GM12878 (cell line): ENCODE measurements at regions not wholly inside any gene's neighbourhood (a gene's known extent, or its start where the extent isn't known, plus 50 kb on each side); places are given as distances from the start of the nearest gene placed in this dataset.
"Not testable (repeated sequence)": the region's sequence is repeated elsewhere in the genome, so short reads cannot be mapped to it uniquely, and the experiment has no call there.

Source experiments
- ATAC-seq: fragments of 200-7000 bp; cut with Tn5 transposase; 3 replicates; pipeline ENCODE4 v1.9.1; 2020; ENCODE audit warnings: mild to moderate bottlenecking, moderate library complexity
- BruUV-seq: library from RNA; stranded (reverse); fragments of 400-500 nt; replicated peaks from 2 replicates; lab custom pipeline; 2021; lab: Mats Ljungman, UMichigan
- CTCF ChIA-PET: fragments of 300-600 bp; sonication (Branson Sonifier 250); formaldehyde crosslinking; extraction: SDS; loops from one replicate; lab custom pipeline; 2021; ENCODE audit warnings: inconsistent platforms; lab: Yijun Ruan, JAX
- POLR2A ChIA-PET: fragments of 350-600 bp; formaldehyde crosslinking; extraction: SDS; loops from one replicate; lab custom pipeline; 2021; ENCODE audit warnings: inconsistent platforms; lab: Charles Lee
- RAD21 ChIA-PET: fragments of 300-600 bp; sonication (Branson Sonifier 250); formaldehyde crosslinking; loops from one replicate; lab custom pipeline; 2023; ENCODE audit warnings: antibody characterized with exemption; ENCODE audit not compliant: unreplicated experiment; lab: Charles Lee
- SMC1A ChIA-PET: fragments of 300-600 bp; sonication (Branson Sonifier 250); formaldehyde crosslinking; loops from one replicate; lab custom pipeline; 2023; ENCODE audit not compliant: unreplicated experiment, uncharacterized antibody; lab: Charles Lee
- DNase-seq: peaks from one replicate; pipeline ENCODE4 v3.0.0-alpha.2; 2011; ENCODE audit warnings: low read depth, low spot score
- FAIRE-seq: peaks from 3 replicates; lab custom pipeline; 2011; peaks lifted over from hg19 to GRCh38; lab: Jason Lieb, UNC
- H2AFZ ChIP-seq: 2 replicates; pipeline ENCODE4 v1.6.0; 2011; ENCODE audit warnings: low read depth, low read length, control low read depth; ENCODE audit not compliant: control insufficient read depth
- H3K27ac ChIP-seq: 2 replicates; pipeline ENCODE4 v1.5.1; 2011; ENCODE audit warnings: control low read depth; ENCODE audit not compliant: control insufficient read depth, insufficient read depth
- H3K27me3 ChIP-seq, 2 experiments: replicated peaks in 1 of 2; 2 replicates each; pipeline versions ENCODE4 v1.6.0 to v1.6.1; 2011; ENCODE audit warnings: low read length in 1 of 2; ENCODE audit not compliant: control insufficient read depth in 2 of 2, insufficient read depth in 2 of 2
- H3K36me3 ChIP-seq, 2 experiments: 2 replicates each; pipeline ENCODE4 v1.5.1; 2011; ENCODE audit warnings: low read length in 1 of 2; ENCODE audit not compliant: control insufficient read depth in 2 of 2, insufficient read depth in 2 of 2
- H3K4me1 ChIP-seq: 2 replicates; pipeline ENCODE4 v1.6.1; 2011; ENCODE audit warnings: mild to moderate bottlenecking, low read length, moderate library complexity, mixed read lengths; ENCODE audit not compliant: control insufficient read depth, insufficient read depth
- H3K4me2 ChIP-seq: 2 replicates; pipeline ENCODE4 v1.6.0; 2011; ENCODE audit warnings: control low read depth; ENCODE audit not compliant: control insufficient read depth, insufficient read depth
- H3K4me3 ChIP-seq: fragments of 200-600 bp; sonication (generic); 2 replicates; pipeline ENCODE4 v1.5.1; 2016
- H3K79me2 ChIP-seq: 2 replicates; pipeline ENCODE4 v1.6.0; 2011; ENCODE audit warnings: low read length; ENCODE audit not compliant: control insufficient read depth, insufficient read depth
- H3K9ac ChIP-seq: 2 replicates; pipeline ENCODE4 v1.8.0; 2011; ENCODE audit warnings: low read length, control low read depth, mixed read lengths; ENCODE audit not compliant: control insufficient read depth, insufficient read depth
- H3K9me3 ChIP-seq: replicated peaks from 3 replicates; pipeline ENCODE4 v1.5.1; 2011; ENCODE audit warnings: mild to moderate bottlenecking, low read length; ENCODE audit not compliant: control insufficient read depth, insufficient read depth
- H4K20me1 ChIP-seq: 2 replicates; pipeline ENCODE4 v1.6.0; 2011; ENCODE audit not compliant: control insufficient read depth, insufficient read depth
- WGBS: methylation state at CpG from one replicate; pipeline ENCODE4 v1.1.6; 2016; ENCODE audit warnings: low lambda C conversion rate; ENCODE audit not compliant: insufficient replicate concordance, insufficient coverage; ENCODE audit errors: missing lambda C conversion rate; 5-methylcytosine and 5-hydroxymethylcytosine counted together
- in situ Hi-C: fragments of 300-500 bp; cut with MboI; formaldehyde crosslinking; loops from 9 replicates; pipeline ENCODE4 v1.14.3; 2018; ENCODE audit warnings: mixed read lengths
- intact Hi-C: fragments of 100-400 bp; cut with micrococcal nuclease; formaldehyde crosslinking; loops from one replicate; pipeline ENCODE4 v1.14.2; 2022; ENCODE audit not compliant: unreplicated experiment

GRCh38 chr2:87685558-87685957 lies 62.3 kb upstream of the PLGLB2 start:
- SMC1A ChIA-PET, H3K9me3 ChIP-seq, H2AFZ ChIP-seq, FAIRE-seq, H3K27ac ChIP-seq, H3K27me3 ChIP-seq, RAD21 ChIA-PET, H3K36me3 ChIP-seq, BruUV-seq, H3K4me1 ChIP-seq, CTCF ChIA-PET, in situ Hi-C loops, ATAC-seq, DNase-seq, H3K79me2 ChIP-seq, POLR2A ChIA-PET, H3K9ac ChIP-seq, H3K4me2 ChIP-seq, H4K20me1 ChIP-seq, H3K4me3 ChIP-seq, intact Hi-C loops: not testable (repeated sequence)
- 57% methylated on average over 8 of the region's 11 CpGs for WGBS

GRCh38 chr2:87686873-87687549 lies 60.9 kb upstream of the PLGLB2 start:
- POLR2A ChIA-PET = not testable (repeated sequence)

GRCh38 chr2:87687550-87688270 lies 60.2 kb upstream of the PLGLB2 start:
- SMC1A ChIA-PET, FAIRE-seq, POLR2A ChIA-PET, H2AFZ ChIP-seq, H3K27me3 ChIP-seq, RAD21 ChIA-PET, H3K9me3 ChIP-seq, H4K20me1 ChIP-seq, ATAC-seq, BruUV-seq, H3K27ac ChIP-seq, H3K4me2 ChIP-seq, H3K4me1 ChIP-seq, DNase-seq, intact Hi-C loops, H3K79me2 ChIP-seq, CTCF ChIA-PET, H3K4me3 ChIP-seq, H3K9ac ChIP-seq, in situ Hi-C loops, H3K36me3 ChIP-seq: not testable (repeated sequence)
- 26% methylated on average over 5 of the region's 7 CpGs for WGBS

More at GRCh38 chr2:87686873-87687549, 60.9 kb upstream of the PLGLB2 start:
- WGBS = no CpG with 5 or more reads among the region's 7 CpGs
- H3K27ac ChIP-seq, H3K4me3 ChIP-seq, H3K4me1 ChIP-seq, in situ Hi-C loops, DNase-seq, H3K79me2 ChIP-seq, intact Hi-C loops, H3K9me3 ChIP-seq, H3K4me2 ChIP-seq, CTCF ChIA-PET, RAD21 ChIA-PET, FAIRE-seq, H2AFZ ChIP-seq, BruUV-seq, SMC1A ChIA-PET, H3K9ac ChIP-seq, H3K36me3 ChIP-seq, ATAC-seq, H3K27me3 ChIP-seq, H4K20me1 ChIP-seq: not testable (repeated sequence)
